HepG2 (cell line): ENCODE measurements at regions not wholly inside any gene's neighbourhood (a gene's known extent, or its start where the extent isn't known, plus 50 kb on each side); places are given as distances from the start of the nearest gene placed in this dataset.
A peak's percentile ranks its signal among the peaks of the same experiment; 100 is the strongest.

Source experiments
- FLYWCH1 ChIP-seq: sonication (generic); formaldehyde crosslinking; IDR thresholded peaks from 2 replicates; pipeline ENCODE4 v1.8.1; 2023; ENCODE audit warnings: mild to moderate bottlenecking, missing genetic modification reagents
- HMG20B ChIP-seq: conservative IDR thresholded peaks from 2 replicates; pipeline ENCODE4 v1.6.1; 2016; ENCODE audit warnings: missing genetic modification reagents, missing compliant biosample characterization
- ISL2 ChIP-seq: sonication (generic); formaldehyde crosslinking; IDR thresholded peaks from 2 replicates; pipeline ENCODE4 v1.5.0; 2020; ENCODE audit warnings: missing genetic modification reagents
- KDM5B ChIP-seq: sonication (generic); formaldehyde crosslinking; IDR thresholded peaks from 2 replicates; pipeline ENCODE4 v1.4.0; 2020; ENCODE audit warnings: missing genetic modification reagents, mild to moderate bottlenecking, borderline replicate concordance
- SOX5 ChIP-seq: IDR thresholded peaks from 2 replicates; pipeline ENCODE4 v1.6.1; 2016; ENCODE audit warnings: borderline replicate concordance
- SOX6 ChIP-seq, 2 experiments: fragments of 450-650 bp in 1 of 2; sonication (generic) in 1 of 2; formaldehyde crosslinking in 1 of 2; IDR thresholded peaks; 2 replicates each; pipeline versions ENCODE4 v1.4.0 to v1.6.1; 2017 to 2020; ENCODE audit warnings: antibody characterized with exemption in 1 of 2, mild to moderate bottlenecking in 1 of 2, missing genetic modification reagents in 1 of 2
- STAG1 ChIP-seq: sonication (generic); formaldehyde crosslinking; IDR thresholded peaks from 2 replicates; pipeline ENCODE4 v1.4.0; 2020; ENCODE audit warnings: missing genetic modification reagents
- SUZ12 ChIP-seq: fragments of 150-350 bp; IDR thresholded peaks from 2 replicates; pipeline ENCODE4 v1.6.1; 2014; ENCODE audit warnings: low read depth, low read length
- WIZ ChIP-seq: sonication (generic); formaldehyde crosslinking; IDR thresholded peaks from 2 replicates; pipeline ENCODE4 v1.5.1; 2020; ENCODE audit warnings: mild to moderate bottlenecking, missing genetic modification reagents
- ZBTB7A ChIP-seq: sonication (generic); formaldehyde crosslinking; IDR thresholded peaks from 2 replicates; pipeline ENCODE4 v1.8.0; 2022; ENCODE audit warnings: mild to moderate bottlenecking, missing genetic modification reagents
- ZNF124 ChIP-seq: sonication (generic); formaldehyde crosslinking; IDR thresholded peaks from 2 replicates; pipeline ENCODE4 v1.4.0; 2020; ENCODE audit warnings: missing genetic modification reagents
- ZNF24 ChIP-seq: fragments of 450-650 bp; IDR thresholded peaks from 2 replicates; pipeline ENCODE4 v1.6.1; 2017; ENCODE audit warnings: antibody characterized with exemption, mild to moderate bottlenecking
- ZNF253 ChIP-seq: sonication (generic); formaldehyde crosslinking; IDR thresholded peaks from 2 replicates; pipeline ENCODE4 v1.8.0; 2022; ENCODE audit warnings: mild to moderate bottlenecking, missing genetic modification reagents, borderline replicate concordance
- ZNF331 ChIP-seq: sonication (generic); formaldehyde crosslinking; IDR thresholded peaks from 2 replicates; pipeline ENCODE4 v1.4.0; 2020; ENCODE audit warnings: missing genetic modification reagents
- ZNF383 ChIP-seq: sonication (generic); formaldehyde crosslinking; IDR thresholded peaks from 2 replicates; pipeline ENCODE4 v1.4.0; 2020; ENCODE audit warnings: missing genetic modification reagents, mild to moderate bottlenecking, borderline replicate concordance
- ZNF670 ChIP-seq: sonication (generic); formaldehyde crosslinking; IDR thresholded peaks from 2 replicates; pipeline ENCODE4 v1.8.0; 2022; ENCODE audit warnings: mild to moderate bottlenecking, missing genetic modification reagents, borderline replicate concordance
- ZNF792 ChIP-seq: IDR thresholded peaks from 2 replicates; pipeline ENCODE4 v1.6.1; 2016
- ZSCAN12 ChIP-seq: sonication (generic); formaldehyde crosslinking; IDR thresholded peaks from 2 replicates; pipeline ENCODE4 v1.9.0; 2021; ENCODE audit warnings: mild to moderate bottlenecking, missing genetic modification reagents
- TF ChIP-seq, protein P1 (sequence below): sonication (generic); formaldehyde crosslinking; IDR thresholded peaks from 2 replicates; pipeline ENCODE4 v1.8.1; 2022; ENCODE audit warnings: low read depth, mild to moderate bottlenecking, missing genetic modification reagents
- TF ChIP-seq, protein P2 (sequence below): sonication (generic); formaldehyde crosslinking; IDR thresholded peaks from 2 replicates; pipeline ENCODE4 v1.4.0; 2020; ENCODE audit warnings: missing genetic modification reagents
- TF ChIP-seq, protein P3 (sequence below): sonication (generic); formaldehyde crosslinking; IDR thresholded peaks from 2 replicates; pipeline ENCODE4 v1.4.0; 2020; ENCODE audit warnings: missing genetic modification reagents, borderline replicate concordance
- TF ChIP-seq, protein P4 (sequence below): sonication (generic); formaldehyde crosslinking; IDR thresholded peaks from 2 replicates; pipeline ENCODE4 v1.4.0; 2020; ENCODE audit warnings: missing genetic modification reagents

DNA sequence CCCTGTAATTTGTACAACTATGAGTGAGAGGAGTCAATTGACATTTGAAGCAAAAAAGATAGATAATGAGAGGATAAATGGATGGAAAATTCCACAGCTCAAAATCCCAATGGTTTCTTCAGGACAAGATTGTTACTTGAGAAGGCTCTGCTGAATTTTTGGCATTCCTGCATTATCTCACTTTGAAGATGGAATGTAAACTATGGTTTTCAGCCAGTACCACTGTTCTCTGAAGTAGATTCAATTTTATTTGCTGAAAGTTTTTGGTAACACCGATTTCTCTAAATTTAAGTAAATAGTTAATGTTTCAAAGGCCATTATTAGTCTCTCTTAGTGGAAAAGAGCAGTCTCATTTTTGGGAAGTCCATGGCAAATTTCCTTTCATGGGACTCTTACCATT is 121.9 kb upstream of the SLC38A2 start (continued):
- TF ChIP-seq ZNF331 (CRISPR knock-in tag) (peak; percentile 59), ZBTB7A (CRISPR knock-in tag) (no peak), WIZ (CRISPR knock-in tag) (no peak), FLYWCH1 (no peak), STAG1 (CRISPR knock-in tag) (peak; percentile 37), ZNF24 (no peak), KDM5B (CRISPR knock-in tag) (no peak), ZNF792 (CRISPR knock-in tag) (0 out of 2 replicates have a peak, but pooled peaks have one; percentile 24), ZNF383 (CRISPR knock-in tag) (no peak), ZNF124 (CRISPR knock-in tag) (0 out of 2 replicates have a peak, but pooled peaks have one; percentile 14), ZSCAN12 (no peak), HMG20B (CRISPR knock-in tag) (peak; percentile 69; the same call in 1 of the 2 replicates), SOX6 (IDR thresholded peaks at IDR 0.05) (no peak), SOX6 (CRISPR knock-in tag; IDR thresholded peaks at IDR 0.05) (peak; percentile 55; the same call in 1 of the 2 replicates), ZNF670 (CRISPR knock-in tag) (no peak), ISL2 (CRISPR knock-in tag) (peak; percentile 97), ZNF253 (CRISPR knock-in tag) (no peak), SOX5 (peak; percentile 78; the same call in 1 of the 2 replicates), SUZ12 (no peak)
- TF ChIP-seq, protein P1, sequence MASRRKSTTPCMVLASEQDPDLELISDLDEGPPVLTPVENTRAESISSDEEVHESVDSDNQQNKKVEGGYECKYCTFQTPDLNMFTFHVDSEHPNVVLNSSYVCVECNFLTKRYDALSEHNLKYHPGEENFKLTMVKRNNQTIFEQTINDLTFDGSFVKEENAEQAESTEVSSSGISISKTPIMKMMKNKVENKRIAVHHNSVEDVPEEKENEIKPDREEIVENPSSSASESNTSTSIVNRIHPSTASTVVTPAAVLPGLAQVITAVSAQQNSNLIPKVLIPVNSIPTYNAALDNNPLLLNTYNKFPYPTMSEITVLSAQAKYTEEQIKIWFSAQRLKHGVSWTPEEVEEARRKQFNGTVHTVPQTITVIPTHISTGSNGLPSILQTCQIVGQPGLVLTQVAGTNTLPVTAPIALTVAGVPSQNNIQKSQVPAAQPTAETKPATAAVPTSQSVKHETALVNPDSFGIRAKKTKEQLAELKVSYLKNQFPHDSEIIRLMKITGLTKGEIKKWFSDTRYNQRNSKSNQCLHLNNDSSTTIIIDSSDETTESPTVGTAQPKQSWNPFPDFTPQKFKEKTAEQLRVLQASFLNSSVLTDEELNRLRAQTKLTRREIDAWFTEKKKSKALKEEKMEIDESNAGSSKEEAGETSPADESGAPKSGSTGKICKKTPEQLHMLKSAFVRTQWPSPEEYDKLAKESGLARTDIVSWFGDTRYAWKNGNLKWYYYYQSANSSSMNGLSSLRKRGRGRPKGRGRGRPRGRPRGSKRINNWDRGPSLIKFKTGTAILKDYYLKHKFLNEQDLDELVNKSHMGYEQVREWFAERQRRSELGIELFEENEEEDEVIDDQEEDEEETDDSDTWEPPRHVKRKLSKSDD, result no peak
- TF ChIP-seq, protein P2, sequence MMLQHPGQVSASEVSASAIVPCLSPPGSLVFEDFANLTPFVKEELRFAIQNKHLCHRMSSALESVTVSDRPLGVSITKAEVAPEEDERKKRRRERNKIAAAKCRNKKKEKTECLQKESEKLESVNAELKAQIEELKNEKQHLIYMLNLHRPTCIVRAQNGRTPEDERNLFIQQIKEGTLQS (CRISPR knock-in tag), result peak; percentile 30; the same call in 1 of the 2 replicates
- TF ChIP-seq, protein P3, sequence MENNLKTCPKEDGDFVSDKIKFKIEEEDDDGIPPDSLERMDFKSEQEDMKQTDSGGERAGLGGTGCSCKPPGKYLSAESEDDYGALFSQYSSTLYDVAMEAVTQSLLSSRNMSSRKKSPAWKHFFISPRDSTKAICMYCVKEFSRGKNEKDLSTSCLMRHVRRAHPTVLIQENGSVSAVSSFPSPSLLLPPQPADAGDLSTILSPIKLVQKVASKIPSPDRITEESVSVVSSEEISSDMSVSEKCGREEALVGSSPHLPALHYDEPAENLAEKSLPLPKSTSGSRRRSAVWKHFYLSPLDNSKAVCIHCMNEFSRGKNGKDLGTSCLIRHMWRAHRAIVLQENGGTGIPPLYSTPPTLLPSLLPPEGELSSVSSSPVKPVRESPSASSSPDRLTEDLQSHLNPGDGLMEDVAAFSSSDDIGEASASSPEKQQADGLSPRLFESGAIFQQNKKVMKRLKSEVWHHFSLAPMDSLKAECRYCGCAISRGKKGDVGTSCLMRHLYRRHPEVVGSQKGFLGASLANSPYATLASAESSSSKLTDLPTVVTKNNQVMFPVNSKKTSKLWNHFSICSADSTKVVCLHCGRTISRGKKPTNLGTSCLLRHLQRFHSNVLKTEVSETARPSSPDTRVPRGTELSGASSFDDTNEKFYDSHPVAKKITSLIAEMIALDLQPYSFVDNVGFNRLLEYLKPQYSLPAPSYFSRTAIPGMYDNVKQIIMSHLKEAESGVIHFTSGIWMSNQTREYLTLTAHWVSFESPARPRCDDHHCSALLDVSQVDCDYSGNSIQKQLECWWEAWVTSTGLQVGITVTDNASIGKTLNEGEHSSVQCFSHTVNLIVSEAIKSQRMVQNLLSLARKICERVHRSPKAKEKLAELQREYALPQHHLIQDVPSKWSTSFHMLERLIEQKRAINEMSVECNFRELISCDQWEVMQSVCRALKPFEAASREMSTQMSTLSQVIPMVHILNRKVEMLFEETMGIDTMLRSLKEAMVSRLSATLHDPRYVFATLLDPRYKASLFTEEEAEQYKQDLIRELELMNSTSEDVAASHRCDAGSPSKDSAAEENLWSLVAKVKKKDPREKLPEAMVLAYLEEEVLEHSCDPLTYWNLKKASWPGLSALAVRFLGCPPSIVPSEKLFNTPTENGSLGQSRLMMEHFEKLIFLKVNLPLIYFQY (CRISPR knock-in tag), result no peak
- TF ChIP-seq, protein P4, sequence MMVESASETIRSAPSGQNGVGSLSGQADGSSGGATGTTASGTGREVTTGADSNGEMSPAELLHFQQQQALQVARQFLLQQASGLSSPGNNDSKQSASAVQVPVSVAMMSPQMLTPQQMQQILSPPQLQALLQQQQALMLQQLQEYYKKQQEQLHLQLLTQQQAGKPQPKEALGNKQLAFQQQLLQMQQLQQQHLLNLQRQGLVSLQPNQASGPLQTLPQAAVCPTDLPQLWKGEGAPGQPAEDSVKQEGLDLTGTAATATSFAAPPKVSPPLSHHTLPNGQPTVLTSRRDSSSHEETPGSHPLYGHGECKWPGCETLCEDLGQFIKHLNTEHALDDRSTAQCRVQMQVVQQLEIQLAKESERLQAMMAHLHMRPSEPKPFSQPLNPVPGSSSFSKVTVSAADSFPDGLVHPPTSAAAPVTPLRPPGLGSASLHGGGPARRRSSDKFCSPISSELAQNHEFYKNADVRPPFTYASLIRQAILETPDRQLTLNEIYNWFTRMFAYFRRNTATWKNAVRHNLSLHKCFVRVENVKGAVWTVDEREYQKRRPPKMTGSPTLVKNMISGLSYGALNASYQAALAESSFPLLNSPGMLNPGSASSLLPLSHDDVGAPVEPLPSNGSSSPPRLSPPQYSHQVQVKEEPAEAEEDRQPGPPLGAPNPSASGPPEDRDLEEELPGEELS, result peak; percentile 62; the same call in 1 of the 2 replicates
